HG03354 (cell line): ENCODE measurements at regions not wholly inside any gene's neighbourhood (a gene's known extent, or its start where the extent isn't known, plus 50 kb on each side); places are given as distances from the start of the nearest gene placed in this dataset.
"Not testable (repeated sequence)": the region's sequence is repeated elsewhere in the genome, so short reads cannot be mapped to it uniquely, and the experiment has no call there.

Experiments used
- ATAC-seq: cut with Tn5 transposase; IDR thresholded peaks from one replicate; pipeline ENCODE4 v1.9.1; 2021; ENCODE audit warnings: mild to moderate bottlenecking; ENCODE audit not compliant: unreplicated experiment, poor library complexity, severe bottlenecking

DNA sequence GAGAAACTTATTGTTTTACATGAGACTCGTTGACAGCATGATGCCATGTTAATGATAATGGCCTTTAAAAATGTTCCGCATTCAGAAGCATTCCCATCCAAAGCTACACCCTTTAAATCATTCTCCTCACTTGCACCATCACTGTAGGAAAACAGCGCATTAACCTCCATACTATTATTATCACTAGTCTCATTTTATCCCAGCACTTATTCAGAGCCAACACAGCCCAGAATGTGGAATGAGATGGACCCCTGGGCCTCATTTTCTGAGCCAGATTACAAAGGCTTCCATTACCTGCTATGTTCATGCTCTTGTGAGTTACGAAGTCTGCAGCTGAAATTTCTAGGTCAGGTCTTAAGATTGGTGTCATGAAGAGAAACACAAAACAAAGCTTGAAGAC is 159.4 kb downstream of the HS3ST3A1 start:
- ATAC-seq: no peak

DNA sequence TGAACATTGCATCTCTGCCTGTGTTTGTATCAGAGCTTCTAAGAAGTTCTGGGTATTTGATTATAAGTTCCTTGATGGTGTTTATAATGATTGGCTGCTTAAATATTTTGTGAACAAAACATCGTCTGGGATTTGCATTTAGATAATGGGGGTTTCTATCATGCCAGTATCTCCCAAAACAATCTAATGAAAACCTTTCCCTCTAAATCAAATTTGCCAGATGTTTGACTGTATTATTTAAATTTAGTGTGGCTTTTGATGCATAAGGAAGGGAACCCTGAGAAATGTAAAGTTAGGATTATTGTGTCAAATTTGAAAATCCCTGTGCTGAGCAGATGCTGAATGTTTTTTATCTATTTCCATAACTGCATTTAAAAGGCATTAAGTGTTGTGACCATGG is 159.9 kb downstream of the HS3ST3A1 start:
- ATAC-seq: no peak

DNA sequence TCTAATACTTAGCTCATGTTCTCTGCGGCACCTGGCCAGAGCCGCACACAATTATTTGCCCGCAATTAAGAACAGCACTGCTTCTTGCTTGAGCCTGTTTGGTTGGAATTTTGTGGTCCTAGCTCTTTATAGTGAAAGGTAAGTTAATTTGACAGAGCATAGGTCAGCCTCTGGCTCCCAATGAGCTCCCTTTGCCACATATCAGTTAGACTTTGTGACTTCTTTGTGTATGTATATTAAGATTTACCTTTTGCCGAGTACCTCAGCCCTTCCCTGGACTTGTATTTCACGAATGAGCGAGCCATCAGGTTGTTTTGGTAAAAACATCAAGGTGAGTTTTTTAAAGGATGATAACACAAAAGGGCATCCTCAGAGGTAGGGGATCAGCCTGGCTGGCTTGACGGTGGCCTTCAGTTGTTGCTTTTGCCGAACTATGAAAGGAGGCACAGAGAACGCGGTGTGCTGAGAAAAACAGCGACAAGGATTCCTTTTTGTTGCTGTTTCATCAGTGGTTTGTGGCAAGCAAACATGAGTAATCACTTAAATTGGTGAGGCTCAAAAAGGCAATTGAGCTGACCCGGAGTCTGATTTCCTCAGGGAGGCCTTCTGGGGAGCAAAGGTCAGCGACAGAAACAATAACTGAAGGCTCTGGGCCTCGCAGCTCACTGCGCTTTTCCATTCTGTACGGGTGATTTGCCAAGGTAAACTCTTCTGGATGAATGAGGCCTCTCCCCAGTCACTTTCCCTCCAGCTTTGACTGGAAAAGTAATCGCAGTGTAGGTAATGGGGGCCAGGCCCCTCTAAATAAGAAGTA is 163.6 kb downstream of the HS3ST3A1 start:
- ATAC-seq: no peak

DNA sequence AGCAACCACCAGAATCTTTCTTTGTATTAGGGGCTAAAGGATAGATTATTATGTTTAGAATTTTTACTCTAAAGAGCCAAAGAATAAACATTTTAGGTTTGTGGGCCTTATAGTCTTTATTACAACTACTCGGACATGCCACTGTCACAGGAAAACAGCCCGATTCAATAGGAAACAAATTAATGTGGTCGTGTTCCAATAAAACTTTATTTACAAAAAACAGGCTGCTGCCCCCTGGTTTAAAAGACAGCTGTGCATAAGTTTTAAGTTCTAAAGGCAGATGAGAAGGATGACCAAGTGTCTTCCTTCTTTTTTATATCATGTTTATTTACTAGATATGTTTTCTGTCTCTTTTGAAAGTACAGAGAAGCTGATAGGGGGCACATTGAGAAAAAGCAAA is 166.5 kb downstream of the HS3ST3A1 start:
- ATAC-seq: no peak

DNA sequence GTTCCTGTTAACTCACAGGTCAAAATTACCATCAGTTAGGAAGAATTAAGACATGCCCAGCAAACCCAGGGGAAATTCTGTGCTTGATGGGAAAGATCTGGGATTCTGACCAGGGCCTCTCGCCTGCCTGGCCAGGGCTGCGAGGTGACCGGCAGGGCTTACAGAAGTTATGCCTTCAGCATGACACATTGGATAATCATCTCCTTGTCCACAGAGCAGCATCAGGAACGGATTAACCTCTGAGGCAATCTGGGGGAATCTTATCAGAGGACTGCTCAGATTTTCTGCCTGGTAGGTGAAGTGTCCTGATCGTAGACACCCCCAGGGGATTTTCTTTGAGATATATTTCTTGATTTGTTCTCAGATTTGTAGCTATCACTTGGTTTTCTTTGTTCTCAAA is 172.5 kb downstream of the HS3ST3A1 start:
- ATAC-seq: no peak

DNA sequence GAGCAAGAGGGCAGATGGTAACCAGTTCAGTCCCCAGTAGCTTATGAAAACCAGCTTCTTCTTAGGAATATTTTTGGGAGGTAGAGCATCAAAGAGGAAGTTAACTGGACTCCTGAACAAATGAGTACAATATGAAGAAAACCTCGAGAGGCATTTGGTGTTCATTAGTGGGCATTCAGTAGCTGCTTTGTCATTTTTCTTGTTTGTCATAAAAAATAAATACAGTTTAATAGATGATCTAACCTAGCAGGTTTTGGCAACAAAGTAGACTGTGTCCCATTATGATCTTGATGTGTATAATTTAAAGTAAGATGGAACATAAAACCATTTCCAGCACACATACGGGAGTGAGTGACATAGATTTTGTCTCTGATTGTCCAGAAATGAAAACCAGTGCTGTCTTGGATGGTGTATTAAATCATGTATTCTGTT is 173.1 kb downstream of the HS3ST3A1 start:
- ATAC-seq: no peak

DNA sequence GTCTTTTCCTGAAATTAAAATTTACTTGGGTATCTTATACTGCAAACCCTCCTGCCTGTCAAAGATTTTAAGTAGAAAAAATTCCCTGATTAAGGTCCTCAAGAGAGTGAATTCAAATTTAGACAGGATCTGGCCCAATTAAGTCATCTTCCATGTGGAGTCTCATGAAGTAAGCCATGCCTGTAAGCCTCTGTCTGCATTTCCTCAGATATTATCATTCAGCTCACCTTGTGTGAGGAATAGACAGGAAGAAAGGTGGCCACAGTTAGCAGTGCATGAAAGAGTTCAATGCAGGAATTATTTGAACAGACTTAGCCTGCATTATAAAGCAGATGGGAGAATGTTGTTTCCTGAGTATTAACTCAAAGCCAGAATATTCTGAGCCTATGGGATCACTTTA is 174.7 kb downstream of the HS3ST3A1 start:
- no peak for ATAC-seq

DNA sequence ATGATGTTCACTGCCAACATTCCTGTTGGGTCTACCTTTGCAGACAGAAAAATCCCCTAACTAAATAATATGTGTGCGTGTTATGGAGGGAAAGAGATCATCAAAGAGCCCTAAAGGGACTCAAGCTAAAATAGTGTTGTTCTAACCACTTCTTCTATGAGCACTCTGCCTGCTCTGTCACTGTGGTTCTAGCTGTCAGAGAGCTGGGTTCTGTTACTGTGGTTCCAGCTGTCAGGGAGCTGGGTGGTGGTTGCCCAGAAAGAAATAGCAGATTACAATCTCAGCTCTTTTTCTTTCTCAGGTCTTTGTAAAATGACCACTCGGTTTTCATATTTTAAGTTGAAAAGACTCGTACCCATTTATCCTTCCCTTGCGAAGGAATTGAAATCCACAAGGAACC is 176.3 kb downstream of the HS3ST3A1 start:
- ATAC-seq: no peak

DNA sequence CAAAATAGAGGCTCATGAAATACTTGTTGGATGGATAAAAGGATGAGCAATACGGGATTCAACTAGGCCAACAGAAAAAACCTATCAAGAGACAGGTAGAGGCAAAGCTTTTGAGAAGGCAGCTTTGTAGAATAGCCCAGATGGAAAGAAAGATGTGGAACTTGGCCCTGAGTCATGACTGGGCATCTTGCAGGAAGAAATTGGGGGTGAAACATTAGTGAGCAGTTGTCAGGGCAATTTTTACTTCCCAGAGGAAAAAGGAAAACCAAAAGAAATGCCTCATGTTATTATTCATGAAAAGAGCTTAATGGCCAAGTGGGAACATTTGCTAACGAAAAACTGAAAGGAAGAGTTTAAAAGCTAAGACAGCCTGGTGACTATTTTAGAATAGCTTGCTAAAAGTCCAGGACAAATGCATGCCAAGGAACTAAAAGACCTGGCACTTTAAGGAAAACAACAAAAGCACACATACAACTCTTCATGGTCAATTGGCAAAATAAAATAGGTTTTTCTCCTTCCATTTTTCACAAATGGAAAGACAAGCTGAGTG is 180.1 kb downstream of the HS3ST3A1 start:
- ATAC-seq: no peak

DNA sequence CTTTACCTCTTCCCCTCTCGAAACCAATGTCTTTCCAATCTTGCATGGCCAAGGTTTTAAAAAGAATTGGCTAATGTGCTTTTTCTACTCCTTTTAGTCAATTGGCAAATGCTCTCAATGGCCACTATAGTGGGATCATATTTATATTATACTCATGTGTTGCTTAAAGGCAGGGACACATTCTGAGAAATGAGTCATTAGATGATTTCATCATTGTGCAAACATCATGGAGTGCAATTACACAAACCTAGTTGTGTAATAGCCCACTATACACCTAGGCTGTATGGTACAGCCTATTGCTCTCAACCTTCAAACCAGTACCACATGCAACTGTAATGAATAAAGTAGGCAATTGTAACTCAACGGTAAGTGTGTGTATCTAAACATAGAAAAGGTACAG is 180.9 kb downstream of the HS3ST3A1 start:
- no peak for ATAC-seq

DNA sequence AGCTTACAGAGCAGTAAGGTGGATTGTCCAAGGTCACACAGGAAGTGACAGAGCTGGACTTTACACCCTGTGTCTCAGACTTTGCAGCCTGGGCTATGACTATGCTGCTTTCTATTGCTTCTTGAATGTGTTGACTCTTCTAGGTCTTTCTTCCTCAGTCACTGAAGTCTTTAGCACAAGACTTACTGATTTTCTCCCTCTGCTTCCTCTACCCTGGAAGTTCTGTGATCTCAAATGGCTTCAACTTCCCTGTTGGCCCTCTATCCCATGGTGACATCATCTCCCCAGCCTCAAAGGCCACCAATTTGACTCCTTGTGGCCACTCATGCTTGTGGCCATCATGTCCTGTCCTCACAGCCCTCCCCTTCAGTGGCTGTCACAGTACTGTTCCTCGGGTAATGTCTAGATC is 181.3 kb downstream of the HS3ST3A1 start:
- no peak for ATAC-seq

DNA sequence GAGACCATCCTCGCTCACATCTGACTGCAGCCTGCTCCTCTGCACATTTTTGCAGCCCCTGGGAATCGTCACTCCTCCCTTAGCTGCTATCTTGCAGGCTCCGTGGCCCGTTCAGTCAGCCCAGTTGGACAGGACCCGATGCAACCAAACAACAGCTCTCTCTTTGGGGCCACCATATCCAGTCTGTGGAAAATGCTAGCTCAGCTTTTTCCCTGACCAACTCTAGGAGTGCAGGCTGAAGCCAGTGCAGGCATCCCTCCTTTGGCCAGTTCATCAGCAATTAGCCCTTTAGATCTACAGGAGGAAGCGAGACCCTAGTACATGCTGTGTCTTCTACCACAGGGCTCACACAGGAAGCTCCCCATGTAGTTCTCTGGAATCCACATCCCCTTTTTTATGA is 182.1 kb downstream of the HS3ST3A1 start:
- ATAC-seq: no peak

DNA sequence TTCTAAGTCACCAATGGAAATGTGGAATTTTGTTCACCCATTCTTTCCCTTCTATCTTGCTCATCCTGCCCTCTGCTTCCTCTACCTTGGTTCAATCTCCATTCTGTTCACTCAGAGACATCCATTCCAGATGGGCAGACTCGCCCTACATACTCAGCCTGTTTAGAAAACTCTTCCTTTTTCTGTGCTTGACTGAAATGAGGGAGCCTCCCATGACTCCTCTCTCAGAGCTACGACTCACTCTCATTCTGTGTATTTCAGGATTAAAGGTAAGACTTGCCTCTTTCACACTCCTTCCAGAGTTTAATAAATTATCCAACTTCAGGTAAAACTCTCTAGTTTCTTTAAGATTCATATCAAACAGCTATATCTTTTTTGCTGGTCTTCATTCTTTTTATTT is 182.8 kb downstream of the HS3ST3A1 start:
- ATAC-seq: no peak

DNA sequence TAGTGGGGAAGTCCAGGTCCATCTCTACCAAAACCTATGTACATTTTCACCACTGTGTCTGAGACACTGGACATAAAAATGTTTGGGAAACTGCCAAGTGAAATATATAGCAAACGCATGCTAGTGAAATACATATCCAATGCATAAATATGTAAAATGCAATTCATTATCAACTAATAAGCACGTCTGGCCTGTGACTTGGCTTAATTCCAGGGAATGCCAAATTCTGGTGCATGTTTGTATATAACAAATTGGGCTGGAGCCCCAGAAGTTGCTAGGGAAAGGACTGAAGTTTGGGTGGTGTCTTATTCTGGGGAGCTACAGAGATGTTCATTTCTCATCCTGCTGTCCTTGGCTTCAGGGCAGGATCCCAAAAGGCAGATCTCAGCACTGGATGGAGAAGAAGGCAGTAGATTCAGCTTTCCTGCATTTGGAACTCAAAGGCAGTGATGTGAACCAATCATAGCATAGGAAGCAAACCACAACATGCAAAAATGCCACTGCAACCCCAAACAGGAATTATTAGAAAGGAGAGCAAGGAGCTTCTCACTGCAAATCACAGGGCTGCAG is 184.3 kb downstream of the HS3ST3A1 start:
- no peak for ATAC-seq

DNA sequence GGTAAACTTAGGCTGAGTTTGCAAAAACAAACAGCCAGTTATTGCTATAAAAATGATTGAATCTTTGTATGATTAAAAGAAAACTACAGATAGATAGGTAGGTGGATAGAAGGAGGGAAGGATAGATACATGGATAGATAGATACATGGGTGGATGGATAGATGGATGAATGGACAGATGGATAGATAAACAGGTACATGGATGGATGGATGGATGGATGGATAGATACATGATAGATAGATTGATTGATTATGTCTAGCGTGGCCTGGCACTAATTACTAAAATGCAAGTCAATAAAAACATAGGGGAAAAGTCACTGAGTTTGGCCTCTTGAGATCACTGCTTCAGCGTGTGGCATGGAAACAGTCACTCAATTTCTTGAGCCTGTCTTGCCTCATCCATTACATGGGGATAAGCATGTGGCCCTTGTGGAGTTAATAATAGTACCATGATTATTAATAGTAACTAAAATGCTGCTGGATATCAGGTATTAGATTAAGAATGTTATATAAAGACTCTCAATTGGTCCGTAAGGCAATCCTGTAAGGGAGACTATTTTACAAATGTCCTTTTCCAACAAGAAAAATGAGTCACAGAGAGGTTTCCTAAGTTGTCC is 184.9 kb downstream of the HS3ST3A1 start:
- no peak for ATAC-seq

DNA sequence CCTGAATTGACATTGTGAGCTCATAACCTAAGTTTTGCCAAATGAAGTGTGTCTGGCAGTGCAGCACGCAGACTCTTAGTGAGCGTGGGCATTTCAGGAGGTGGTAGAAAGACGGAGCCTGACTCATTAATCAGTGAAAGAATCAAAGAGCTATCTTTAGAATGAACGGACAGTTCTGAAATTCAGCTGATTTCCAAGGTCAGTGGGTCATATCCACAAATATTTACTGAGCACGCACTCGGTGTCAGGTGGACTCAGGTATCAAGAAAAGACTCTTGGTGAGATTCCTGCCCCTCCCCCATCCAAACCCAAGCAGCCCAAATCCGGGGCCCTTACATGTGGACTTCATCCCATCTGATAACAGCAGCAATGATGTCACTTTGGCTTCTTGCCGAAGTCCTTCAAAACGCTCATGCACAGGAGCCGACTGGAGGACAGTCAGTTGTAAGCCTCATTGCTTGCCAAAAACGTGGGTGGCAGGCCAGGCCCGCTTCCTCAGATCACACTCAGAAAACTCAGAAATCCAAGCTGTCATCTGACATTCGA is 185.8 kb downstream of the HS3ST3A1 start:
- no peak for ATAC-seq

DNA sequence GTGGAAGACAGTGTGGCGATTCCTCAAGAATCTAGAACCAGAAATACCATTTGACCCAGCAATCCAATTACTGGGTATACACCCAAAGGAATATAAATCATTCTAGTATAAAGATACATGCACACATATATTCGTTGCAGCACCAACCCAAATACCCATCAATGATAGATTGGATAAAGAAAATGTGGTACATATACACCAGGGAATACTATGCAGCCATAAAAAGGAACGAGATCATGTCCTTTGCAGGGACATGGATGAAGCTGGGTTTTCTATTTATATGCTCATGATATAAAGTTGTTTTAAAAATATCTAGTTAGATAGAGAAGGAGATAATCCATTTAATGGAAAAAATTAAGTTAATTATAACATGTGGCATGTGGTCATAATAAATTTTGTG is 186.5 kb downstream of the HS3ST3A1 start:
- ATAC-seq: not testable (repeated sequence)

DNA sequence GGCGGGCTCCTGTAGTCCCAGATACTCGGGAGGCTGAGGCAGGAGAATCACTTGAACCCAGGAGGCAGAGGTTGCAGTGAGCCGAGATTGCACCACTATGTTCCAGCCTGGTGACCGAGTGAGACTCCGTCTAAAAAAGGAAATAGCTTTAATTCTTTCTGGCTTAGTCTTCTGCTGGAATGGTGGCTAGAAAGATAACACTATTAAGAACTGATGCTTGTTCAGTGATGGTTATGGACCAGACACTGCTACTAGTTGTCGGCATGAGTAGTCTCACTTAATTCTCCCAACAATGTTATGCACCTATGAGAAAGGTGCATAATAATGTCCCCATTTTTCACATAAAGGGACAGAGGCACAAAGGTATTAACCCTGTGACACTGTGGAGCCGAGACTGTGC is 188.7 kb downstream of the HS3ST3A1 start:
- no peak for ATAC-seq

DNA sequence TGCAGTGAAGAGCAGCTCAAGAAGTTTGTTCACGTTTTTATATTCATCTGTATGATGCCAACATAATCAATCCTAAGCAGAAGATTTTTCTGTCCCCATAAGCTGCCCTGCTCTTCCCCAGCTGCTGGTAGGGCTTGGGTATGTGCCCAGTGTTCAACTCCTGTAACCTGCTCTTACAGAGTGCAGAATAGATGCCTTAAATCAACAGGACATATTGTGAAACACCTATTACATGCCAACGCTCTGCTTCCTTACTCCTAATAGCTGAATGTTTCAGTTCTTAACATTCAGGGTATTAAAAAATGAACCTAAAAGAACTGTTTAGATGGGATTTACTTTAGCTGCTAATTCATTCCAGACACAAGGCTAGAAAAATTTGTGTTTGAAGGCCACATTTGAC is 190.9 kb downstream of the HS3ST3A1 start:
- ATAC-seq: no peak

DNA sequence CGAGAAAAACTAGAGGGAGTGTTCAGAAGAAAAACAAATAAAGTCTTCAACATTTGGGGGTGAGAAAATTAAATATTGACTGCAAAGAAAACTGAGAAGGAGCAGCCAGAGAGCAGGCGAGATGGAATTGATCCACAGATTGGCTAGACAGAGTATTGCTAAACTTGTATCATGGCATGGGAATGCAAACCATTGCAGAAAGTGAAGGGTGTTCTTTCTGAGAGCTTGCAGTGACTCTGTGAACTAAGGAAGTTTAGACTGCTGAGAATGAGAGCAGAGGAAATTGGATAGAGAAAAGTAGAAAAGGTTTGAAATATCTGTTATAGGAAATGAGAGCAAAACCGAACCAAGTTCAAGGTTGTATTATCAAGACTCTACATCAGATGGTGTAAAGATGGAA is 191.5 kb downstream of the HS3ST3A1 start:
- no peak for ATAC-seq

DNA sequence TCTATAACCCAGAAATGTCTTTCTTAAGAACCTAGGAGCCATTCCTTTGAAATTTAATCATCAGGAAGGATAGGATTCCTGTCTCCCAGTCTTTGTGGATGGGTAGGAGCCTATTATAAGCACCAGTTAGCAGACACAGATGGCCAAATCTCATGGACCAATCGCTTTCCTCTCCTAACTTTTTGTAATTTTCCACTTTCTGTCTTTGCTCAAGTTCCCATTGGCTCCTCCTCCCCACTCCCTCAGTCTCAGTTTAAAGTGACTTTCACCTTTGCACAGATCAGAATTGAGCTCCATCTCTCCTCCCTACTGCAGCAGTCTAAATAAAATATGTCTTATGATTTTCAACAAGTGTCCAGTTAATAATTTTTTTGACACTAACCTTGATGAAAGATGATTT is 192.3 kb downstream of the HS3ST3A1 start:
- no peak for ATAC-seq
